ACC112 (cell line): ENCODE measurements at regions not wholly inside any gene's neighbourhood (a gene's known extent, or its start where the extent isn't known, plus 50 kb on each side); places are given as distances from the start of the nearest gene placed in this dataset.

Source experiments
- H2AFZ ChIP-seq: fragments of 200-600 bp; sonication (generic); one replicate; pipeline ENCODE4 v1.6.0; 2017; ENCODE audit warnings: antibody characterized with exemption, low read length; ENCODE audit not compliant: unreplicated experiment
- H3K27ac ChIP-seq: fragments of 200-600 bp; sonication (generic); 2 replicates; pipeline ENCODE4 v1.5.1; 2014; ENCODE audit warnings: low read depth, mild to moderate bottlenecking, antibody characterized with exemption, low read length, moderate library complexity
- H3K27me3 ChIP-seq: fragments of 200-600 bp; sonication (generic); 2 replicates; pipeline ENCODE4 v1.6.1; 2014; ENCODE audit warnings: mild to moderate bottlenecking, antibody characterized with exemption, low read length, moderate library complexity, mixed read lengths; ENCODE audit not compliant: insufficient read depth
- H3K36me3 ChIP-seq: fragments of 200-600 bp; sonication (generic); 2 replicates; pipeline ENCODE4 v1.6.1; 2016; ENCODE audit warnings: mild to moderate bottlenecking, antibody characterized with exemption, low read length, moderate library complexity, mixed read lengths; ENCODE audit not compliant: insufficient read depth
- H3K4me1 ChIP-seq: fragments of 200-600 bp; sonication (generic); one replicate; pipeline ENCODE4 v1.6.1; 2016; ENCODE audit warnings: low read length, mixed read lengths; ENCODE audit not compliant: insufficient read depth, unreplicated experiment, control insufficient read depth
- H3K4me3 ChIP-seq: fragments of 200-600 bp; sonication (generic); 2 replicates; pipeline ENCODE4 v1.5.1; 2014; ENCODE audit warnings: mild to moderate bottlenecking, low read depth, low read length
- H3K79me2 ChIP-seq: fragments of 200-600 bp; sonication (generic); one replicate; pipeline ENCODE4 v1.6.0; 2016; ENCODE audit warnings: low read length; ENCODE audit not compliant: control insufficient read depth, unreplicated experiment, insufficient read depth

GRCh38 chr18:6557770-6558248 lies 143.1 kb upstream of the L3MBTL4 start:
- Histone ChIP-seq H3K4me1 (peaks cover 11% of the 10 kb centered on the region), H3K27ac (no peak overlapping the region), H3K79me2 (no peaks in the 10 kb centered on the region), H3K36me3 (no peaks in the 10 kb centered on the region), H3K4me3 (no peak overlapping the region), H3K27me3 (no peaks in the 10 kb centered on the region), H2AFZ (no peak overlapping the region)

GRCh38 chr18:6558446-6559156 lies 143.9 kb upstream of the L3MBTL4 start:
- no peaks in the 10 kb centered on the region for H3K36me3 ChIP-seq
- H3K27me3 ChIP-seq: no peaks in the 10 kb centered on the region
- peaks cover 3% of the 10 kb centered on the region for H3K4me1 ChIP-seq
- H3K4me3 ChIP-seq: no peak overlapping the region
- no peak overlapping the region for H2AFZ ChIP-seq
- H3K79me2 ChIP-seq: no peaks in the 10 kb centered on the region
- no peak overlapping the region for H3K27ac ChIP-seq

GRCh38 chr18:6559296-6559695 lies 144.6 kb upstream of the L3MBTL4 start:
- H3K27ac ChIP-seq: no peak overlapping the region
- H3K79me2 ChIP-seq: no peaks in the 10 kb centered on the region
- no peak overlapping the region for H3K4me3 ChIP-seq
- no peaks in the 10 kb centered on the region for H3K4me1 ChIP-seq
- no peaks in the 10 kb centered on the region for H3K27me3 ChIP-seq
- no peaks in the 10 kb centered on the region for H3K36me3 ChIP-seq
- H2AFZ ChIP-seq: no peak overlapping the region

GRCh38 chr18:6561016-6561415 lies 146.3 kb upstream of the L3MBTL4 start:
- no peaks in the 10 kb centered on the region for H3K4me1 ChIP-seq
- H3K79me2 ChIP-seq: no peaks in the 10 kb centered on the region
- H3K27ac ChIP-seq: no peak overlapping the region
- no peaks in the 10 kb centered on the region for H3K36me3 ChIP-seq
- H3K4me3 ChIP-seq: no peak overlapping the region
- H3K27me3 ChIP-seq: peaks cover 3% of the 10 kb centered on the region; the same call in 1 of the 2 replicates
- H2AFZ ChIP-seq: no peak overlapping the region

DNA sequence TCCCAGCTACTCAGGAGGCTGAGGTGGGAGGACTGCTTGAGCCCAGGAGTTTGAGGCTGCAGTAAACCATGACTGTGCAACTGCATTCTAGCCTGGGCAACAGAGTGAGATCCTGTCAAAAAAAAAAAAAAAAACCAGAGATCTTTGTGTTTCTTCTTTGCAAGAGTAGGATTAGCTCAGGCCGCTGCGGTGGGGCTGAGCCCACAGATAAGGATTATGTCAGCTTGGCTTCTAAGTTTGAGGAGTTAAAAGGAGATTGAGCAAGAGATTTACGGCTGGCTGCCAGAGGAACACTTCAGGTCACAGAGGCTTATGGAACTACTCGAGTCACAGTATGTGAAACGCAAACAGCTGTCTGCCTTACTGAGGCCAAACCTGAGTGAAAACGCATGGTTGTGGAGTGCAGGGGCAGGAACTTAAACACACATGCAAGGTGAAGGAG lies 146.7 kb upstream of the L3MBTL4 start:
- Histone ChIP-seq H2AFZ (no peak overlapping the region), H3K4me3 (no peak overlapping the region), H3K36me3 (no peaks in the 10 kb centered on the region), H3K27ac (no peak overlapping the region), H3K4me1 (no peaks in the 10 kb centered on the region), H3K79me2 (no peaks in the 10 kb centered on the region), H3K27me3 (peaks cover 6% of the 10 kb centered on the region; the same call in 1 of the 2 replicates)

DNA sequence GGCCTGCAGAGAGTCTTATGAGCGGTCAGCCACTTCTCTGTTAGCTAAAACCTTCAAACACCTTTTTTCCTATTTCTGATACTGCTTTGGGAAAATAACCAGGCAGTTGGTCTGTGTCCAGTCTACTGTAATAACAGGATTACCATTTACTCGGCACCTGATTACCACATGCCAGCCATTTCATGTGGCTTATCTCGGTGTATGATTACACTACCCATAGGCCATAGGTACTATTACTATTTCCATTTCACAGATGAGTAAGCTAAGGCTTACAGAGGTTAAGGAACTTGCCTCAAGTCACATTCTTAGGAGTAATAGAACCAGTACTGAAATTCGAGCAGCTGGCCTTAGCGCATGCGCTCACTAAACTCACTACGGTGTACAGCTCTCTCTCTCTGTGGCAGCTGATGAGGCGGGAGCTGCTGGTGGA lies 147.2 kb upstream of the L3MBTL4 start:
- Histone ChIP-seq H3K79me2 (no peaks in the 10 kb centered on the region), H3K27ac (no peak overlapping the region), H3K4me1 (no peaks in the 10 kb centered on the region), H3K36me3 (no peaks in the 10 kb centered on the region), H3K27me3 (peaks cover 10% of the 10 kb centered on the region; the same call in 1 of the 2 replicates), H3K4me3 (no peak overlapping the region), H2AFZ (no peak overlapping the region)

DNA sequence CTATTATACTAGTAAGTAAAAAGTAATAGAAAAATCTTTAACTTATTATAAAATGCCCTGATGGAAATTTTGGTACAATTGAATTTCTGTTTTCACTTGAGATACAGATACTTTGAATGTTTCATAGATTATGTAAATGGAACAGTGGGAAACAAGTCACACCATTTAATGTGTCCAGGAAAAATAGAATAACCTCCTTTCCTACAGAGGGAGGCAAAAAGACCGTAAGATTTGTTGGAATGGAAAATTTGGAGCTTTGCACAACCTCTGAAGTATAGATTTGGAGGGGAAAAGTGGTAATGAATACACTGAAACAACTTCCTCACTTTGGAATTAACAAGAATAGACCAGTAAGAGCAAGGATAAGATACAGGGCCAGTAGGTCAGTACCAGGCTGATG lies 149.2 kb upstream of the L3MBTL4 start:
- Histone ChIP-seq H3K4me1 (no peaks in the 10 kb centered on the region), H3K4me3 (no peak overlapping the region), H3K27me3 (peaks cover 18% of the 10 kb centered on the region; the same call in 1 of the 2 replicates), H3K36me3 (no peaks in the 10 kb centered on the region), H3K79me2 (no peaks in the 10 kb centered on the region), H2AFZ (no peak overlapping the region), H3K27ac (no peak overlapping the region)

- H3K27ac ChIP-seq: no peak overlapping the region
- no peak overlapping the region for H2AFZ ChIP-seq
- H3K27me3 ChIP-seq: peaks cover 26% of the 10 kb centered on the region; the same call in 1 of the 2 replicates
- H3K4me1 ChIP-seq: no peaks in the 10 kb centered on the region
- H3K4me3 ChIP-seq: no peak overlapping the region
- H3K36me3 ChIP-seq: no peaks in the 10 kb centered on the region
- no peaks in the 10 kb centered on the region for H3K79me2 ChIP-seq
These were observed 150.5 kb upstream of the L3MBTL4 start for GRCh38 chr18:6564950-6565814.

DNA sequence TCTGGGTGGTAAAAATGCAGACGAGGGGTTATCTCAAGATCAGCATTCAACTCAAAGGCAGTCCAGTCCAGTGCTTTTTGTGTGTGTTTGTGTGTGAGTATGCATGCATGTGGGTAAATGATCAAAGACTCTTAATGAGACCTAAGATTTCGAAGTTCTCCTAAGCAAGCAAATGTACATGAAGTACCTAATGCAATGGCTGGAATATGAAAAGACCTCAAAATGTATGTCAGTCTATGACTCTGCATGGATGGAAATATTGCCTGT lies 151.0 kb upstream of the L3MBTL4 start:
- H3K27ac ChIP-seq: no peak overlapping the region
- no peaks in the 10 kb centered on the region for H3K36me3 ChIP-seq
- H3K79me2 ChIP-seq: no peaks in the 10 kb centered on the region
- H3K27me3 ChIP-seq: peaks cover 26% of the 10 kb centered on the region; the same call in 1 of the 2 replicates
- H3K4me1 ChIP-seq: no peaks in the 10 kb centered on the region
- no peak overlapping the region for H3K4me3 ChIP-seq
- no peak overlapping the region for H2AFZ ChIP-seq

DNA sequence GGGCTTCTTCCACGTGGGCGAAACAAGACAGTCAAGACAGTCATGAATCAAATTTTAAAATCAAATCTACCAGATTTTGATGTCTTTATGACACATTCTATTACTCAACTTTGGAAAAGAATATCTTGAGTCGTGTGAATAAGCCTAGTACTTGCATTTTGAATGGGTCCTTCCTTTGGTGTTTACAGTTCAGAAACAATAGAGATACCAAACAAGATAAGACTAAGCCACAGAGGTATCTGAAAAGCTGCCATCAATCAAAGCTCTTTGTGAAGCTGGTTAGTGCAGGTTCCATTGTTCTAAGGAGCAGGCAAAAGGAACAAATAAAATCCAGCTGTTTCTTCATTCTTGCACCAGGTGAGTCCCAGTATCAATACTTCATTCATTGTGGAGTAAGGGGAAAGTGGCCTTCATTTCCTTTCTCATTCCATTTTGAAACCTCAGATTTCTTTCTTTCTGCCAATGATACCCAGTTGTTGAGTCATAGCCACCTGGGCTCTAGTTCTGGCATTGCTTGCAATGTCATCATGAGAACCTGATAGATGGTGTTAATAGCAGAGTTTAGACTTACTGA lies 151.7 kb upstream of the L3MBTL4 start:
- Histone ChIP-seq H2AFZ (no peak overlapping the region), H3K27ac (no peak overlapping the region), H3K27me3 (peaks cover 26% of the 10 kb centered on the region; the same call in 1 of the 2 replicates), H3K79me2 (no peaks in the 10 kb centered on the region), H3K4me3 (no peak overlapping the region), H3K36me3 (no peaks in the 10 kb centered on the region), H3K4me1 (no peaks in the 10 kb centered on the region)
